ENCODE measurements at regions not wholly inside any gene's neighbourhood (a gene's known extent, or its start where the extent isn't known, plus 50 kb on each side); places are given as distances from the start of the nearest gene placed in this dataset.

DNA sequence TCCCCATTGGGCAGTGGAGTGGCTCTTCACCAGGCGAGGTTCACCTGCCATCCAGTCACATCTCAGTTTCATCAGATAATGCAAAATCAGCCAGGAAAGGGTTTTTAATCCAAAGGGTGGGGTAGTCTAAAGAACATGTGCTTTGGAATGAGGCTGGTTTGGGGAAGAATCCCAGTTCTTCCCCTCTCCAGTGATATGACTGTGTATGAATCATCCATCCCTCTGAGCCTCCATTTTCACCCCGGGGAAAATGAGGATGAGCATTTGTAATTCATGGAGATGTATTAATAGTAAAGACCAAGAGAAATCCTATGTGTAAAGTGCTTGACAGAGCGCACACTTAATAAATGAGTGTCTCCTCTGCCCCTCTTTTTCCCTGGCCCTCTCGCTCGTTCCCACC lies 215.1 kb upstream of the FGGY start:
- DNase-seq (ENCODE audit: low spot score), result no peak

DNA sequence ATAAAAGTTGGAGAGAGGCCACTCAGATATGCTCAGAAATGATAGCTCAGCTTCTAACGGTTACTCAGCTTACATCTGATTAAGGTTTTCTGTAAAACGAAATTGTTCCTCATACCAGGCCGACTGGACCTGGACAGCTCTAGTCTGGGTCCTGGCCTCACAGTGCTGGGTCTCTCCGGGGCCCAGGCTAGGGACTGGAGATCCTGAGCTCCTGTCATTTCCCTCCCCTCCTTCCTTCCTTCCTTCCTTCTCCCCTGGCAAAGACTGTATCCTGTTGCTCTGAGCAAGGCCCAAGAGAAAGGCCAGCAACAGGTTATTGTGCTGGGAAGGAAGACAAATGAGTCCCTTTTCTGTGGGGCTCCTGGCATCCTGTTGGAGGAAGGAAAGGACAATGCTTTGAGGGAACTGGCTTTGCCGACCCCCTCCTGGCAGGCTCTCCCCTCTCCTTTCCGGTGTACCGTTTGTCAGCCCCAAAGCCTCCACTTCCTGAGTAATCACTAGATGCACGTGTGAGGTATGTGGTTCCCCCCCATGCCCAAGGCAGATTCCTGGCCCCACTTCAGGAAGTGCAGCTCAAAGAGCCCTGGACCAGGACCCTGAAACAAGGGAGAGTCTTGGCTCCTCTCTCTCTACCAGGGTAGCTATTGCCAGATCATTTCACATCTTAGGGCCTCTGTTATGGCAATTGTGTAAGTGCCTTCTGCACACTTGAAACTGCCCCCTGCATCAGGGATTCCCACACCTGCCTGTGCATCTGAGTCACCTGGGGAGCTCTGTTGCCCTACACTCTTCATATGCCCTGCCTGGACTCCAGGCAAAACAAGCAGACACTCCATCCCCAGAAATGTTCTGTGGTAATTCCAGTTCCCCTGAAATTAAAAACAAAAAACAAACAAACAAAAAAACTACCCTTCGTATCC lies 212.7 kb upstream of the FGGY start:
- DNase-seq (ENCODE audit: low spot score), result no peak

DNA sequence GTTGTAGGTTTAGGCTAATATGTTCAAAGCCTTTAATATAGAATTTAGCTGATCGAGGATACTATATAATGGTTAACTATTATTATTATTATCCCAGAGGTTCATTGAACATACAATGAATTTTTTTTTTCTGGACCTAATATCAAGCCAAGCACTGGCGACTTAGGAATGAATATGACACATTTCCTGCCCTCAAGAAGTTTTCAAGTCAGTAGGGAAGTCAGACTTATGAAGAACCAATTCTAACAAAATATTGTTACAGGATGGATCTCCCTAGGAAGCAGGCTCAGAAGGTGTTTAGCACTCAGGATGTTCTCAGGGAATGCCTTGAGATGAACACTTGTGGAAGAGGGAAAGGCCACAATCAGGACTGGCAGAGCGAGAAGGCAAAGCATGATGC lies 211.8 kb upstream of the FGGY start:
- DNase-seq (ENCODE audit: low spot score), result no peak

DNA sequence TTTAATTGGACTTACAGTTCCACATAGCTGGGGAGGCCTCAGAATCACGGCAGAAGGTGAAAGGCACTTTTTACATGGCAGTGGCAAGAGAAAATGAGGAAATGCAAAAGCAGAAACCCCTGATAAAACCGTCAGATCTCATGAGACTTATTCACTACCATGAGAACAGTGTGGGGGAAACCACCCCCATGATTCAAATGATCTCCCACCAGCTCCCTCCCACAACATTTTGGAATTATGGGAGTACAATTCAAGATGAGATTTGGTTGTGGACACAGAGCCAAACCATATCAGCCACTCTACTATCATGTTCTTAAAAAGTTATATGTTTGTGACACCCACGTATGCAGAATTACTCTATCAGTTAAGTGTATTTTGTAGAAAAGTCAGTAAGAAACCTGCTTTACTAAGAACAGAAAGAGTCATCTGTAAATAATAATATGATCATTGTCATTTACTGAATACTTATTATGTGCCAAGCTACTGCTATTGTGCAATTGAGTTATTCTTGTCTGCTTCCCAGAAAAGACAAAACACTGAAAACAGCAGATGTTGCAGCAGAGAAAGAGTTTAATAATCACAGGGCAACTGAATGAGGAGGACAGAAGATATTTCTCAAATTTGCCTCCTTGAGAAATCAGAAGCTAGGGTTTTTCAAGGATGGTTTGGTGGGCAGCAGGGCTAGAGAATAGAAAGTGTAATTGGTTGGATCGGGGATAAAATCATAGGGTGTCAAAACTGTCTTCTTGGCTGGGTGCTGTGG lies 207.7 kb upstream of the FGGY start:
- no peak for DNase-seq (ENCODE audit: low spot score)

DNA sequence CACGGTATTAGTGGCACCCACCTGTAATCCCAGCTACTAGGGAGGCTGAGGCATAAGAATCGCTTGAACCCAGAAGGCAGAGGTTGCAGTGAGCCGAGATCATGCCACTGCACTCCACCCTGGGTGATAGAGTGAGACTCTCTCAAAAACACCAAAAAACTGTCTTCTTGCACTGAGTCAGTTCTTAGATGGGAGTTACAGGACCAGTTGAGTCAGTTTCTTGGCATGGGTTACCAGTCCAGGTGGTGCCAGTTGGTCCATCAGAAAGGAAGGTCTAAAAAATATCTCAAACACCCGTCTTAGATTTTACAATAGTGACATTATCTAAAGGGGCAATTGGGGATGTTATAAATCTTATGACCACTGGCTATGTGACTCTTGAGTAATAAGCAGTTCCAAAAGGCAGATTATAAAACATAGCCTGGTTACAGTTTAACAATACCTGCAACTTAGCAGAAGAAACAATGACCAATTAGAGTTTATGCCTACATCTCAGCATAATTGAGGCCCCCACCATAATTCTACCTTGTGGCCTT lies 206.9 kb upstream of the FGGY start:
- no peak for DNase-seq (ENCODE audit: low spot score)

DNA sequence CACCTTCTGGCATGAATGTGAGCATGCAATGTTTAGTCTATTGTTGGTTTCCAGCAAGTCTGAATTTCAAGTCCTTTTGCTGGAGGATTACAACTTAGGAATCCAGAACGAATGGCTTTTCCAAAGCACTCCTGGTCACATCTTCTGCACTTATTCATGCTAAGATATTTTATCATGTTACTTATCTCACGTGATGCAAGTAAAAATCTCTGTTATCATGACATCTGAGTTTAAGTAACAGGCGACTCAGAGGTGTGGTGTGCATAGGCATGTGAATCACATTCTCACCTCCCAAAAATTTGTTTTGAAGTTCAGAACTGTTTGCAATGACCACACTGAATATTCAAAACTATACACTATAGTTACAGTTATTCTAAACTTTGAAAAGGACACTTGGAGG lies 204.8 kb upstream of the FGGY start:
- DNase-seq (ENCODE audit: low spot score), result no peak

DNA sequence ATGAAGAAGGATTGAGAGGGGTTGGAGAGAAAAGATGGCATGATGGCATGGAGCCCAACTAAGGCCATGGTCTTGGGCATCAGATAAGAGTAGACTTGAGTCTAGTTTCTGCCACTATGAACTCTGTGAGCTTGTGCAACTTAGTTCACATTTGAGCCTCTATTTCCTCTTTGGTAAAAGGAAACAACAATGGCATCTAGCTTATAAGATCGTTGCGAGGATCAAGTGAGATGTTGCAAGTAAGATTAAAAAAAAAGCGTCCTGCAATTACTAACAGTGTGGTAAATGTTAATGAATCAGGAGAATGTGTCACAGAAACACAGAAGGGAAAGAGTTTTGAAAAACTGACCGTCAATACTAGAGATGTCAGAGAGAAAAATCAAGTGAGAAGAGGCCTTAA lies 202.9 kb upstream of the FGGY start:
- no peak for DNase-seq (ENCODE audit: low spot score)

DNA sequence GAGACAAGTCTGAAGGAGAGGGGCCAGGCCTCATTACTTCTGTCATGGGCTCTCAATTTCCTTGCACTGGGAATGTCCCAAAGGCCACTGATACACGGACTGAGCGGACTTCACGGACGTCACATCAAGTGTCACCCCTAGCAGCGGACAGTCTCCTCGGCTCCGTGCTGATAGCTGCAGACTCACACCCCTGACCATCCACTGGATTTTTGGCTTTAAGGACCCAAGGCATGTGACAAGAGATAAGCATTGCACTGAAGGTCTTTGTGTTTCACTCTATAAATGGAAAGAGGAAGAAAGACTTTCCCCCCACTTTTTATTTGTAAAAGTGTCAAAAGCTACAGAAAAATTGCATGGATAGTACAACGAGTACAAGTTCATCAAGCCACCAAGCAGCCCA lies 200.4 kb upstream of the FGGY start:
- no peak for DNase-seq (ENCODE audit: low spot score)

DNA sequence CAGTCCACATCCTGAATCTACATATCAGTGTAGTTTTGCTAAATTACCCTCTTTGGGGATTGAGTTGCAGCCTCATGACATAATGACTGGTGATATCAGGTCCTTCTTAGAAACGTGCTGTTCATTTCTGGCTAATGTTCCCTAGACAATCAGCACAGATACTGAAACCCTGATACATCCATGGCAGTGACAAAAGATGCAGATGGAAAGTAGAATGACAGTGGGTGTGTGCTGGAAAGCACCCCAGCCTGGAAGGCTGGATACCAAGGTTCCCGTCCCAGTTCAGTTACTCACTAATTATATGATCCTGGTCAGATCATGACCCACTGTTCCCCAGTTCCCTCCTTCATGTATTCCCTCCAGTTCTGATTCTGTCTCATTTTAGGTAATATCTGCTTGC lies 198.2 kb upstream of the FGGY start:
- no peak for DNase-seq (ENCODE audit: low spot score)

DNA sequence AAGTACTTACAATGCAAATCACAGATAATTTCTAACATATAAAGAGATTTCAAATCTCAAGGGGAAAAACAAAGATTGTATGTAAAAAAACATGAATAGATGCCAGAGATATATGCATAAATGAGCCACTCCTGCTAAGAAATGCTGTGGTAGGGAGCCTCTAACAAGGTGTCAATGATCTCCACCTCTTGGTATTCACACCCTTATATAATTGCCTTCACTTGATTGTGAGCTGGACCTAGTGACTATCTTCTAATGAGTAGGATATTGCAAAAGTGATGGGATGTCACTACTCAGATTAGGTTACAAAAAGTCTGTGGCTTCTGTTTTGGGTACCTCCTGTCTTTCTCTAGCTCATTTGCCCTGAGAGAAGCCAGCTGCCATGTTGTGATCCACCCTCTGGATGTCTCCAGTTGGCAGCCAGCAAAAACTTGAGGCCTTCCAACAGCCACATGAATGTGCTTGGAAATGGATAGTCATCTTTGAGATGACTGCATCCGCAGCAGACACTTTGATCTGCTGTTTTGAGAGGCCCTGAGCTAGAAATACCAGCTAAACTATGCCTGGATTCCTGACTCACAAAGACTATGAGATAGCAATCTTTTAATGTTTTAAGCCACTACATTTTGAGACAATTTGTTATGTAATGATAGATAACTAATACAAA lies 196.1 kb upstream of the FGGY start:
- DNase-seq (ENCODE audit: low spot score), result no peak

DNA sequence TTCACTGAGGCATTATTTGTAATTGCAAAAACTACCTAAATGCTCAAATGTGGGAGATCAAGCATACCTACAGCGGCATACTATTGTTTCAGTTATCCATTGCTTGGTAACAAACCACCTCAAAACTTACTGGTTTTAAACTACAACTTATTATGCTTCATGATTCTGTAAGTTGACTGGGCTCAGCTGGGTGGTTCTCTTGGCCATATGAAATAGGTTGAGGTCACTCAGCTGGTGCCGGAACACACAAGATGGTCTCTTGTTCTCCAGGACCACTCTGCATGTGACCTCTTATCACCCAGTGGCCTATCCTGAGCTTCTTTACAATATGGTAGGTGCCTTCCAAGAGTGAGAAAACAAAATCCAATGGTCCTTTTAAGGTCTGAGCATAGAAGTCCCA lies 195.4 kb upstream of the FGGY start:
- no peak for DNase-seq (ENCODE audit: low spot score)

DNA sequence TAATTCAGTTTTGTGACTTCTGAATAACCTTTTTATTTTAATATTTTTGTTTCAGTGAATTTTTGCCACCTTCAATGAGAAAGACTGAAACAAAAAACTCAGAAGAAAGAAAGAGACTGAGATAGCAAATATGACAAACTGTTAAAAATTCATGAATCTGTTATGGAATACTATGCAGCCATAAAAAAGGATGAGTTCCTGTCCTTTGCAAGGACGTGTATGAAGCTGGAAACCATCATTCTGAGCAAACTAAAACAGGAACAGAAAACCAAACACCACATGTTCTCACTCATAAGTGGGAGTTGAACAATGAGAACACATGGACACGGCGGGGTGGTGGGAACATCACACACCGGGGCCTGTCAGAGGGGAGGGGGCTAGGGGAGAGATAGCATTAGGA lies 193.4 kb upstream of the FGGY start:
- DNase-seq (ENCODE audit: low spot score), result no peak

DNA sequence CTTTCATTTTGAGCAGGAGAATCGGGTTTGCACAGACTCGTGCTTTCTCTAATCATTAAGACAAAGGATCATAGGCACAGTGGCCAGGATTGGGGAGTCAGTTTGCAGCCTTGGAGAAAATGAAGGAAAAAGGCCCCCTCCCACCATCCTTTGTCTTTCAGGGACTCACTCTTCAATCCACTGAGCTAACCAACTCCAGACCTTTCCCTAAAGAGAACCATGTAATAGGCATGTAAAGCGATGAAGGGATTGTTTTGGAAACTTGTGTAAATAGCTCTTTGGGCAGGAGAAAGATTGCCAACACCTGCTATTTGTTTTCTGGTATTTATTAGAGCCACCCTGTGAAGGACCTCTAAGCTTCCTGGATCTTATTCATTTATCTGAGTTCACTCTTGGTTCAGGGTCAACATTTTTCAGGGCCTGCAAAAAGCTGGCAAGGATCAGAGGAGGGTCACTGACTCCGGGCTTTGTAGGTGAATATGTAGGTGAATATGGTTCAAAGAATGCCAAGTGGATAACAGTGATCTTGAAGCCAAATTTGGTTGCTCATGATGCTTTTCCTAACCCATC lies 192.6 kb upstream of the FGGY start:
- no peak for DNase-seq (ENCODE audit: low spot score)

DNA sequence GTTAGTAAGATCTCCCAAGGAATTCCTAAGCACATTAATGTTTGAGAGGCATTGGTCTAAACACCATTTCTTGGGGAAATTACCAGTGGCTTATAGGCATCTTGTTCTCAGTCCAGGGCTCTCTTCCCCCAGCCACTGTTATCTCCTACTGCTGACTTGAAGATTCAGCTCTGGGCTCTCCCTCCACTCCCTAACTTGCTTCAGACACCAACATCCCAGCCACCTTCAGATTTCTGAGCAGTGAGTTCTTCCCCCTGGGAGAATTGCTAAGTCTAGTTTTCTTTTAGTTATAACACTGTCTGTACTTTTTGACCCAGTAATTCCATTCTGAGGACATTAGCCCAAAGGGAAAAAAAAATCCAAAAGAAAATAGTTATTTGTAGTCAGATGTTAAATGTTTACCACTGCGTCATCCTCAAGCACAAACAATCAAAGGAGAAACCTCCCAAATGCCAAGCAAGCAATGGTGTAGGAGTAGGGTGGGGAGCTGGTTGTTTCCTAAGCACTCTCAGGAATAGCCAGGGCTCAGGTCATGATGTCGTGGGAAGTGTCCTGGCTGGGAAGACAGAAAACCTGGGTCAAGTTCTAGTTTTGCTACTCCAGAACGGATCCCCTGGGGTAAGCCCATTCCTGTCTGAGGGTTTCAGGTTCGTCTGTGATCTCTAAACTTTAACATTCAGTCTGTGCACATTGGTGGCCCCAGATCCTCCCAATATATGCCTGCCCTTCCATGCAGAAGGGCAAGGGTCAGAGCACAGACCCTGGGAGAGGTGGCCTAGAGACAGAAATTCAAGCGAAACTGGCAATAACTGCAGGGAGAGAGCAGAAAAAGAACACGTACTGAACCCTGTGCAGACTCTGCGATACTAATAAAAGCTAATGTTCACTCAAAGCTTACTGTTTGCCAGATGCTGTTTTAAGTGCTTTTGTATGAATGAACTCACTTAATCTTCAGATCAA lies 191.1 kb upstream of the FGGY start:
- no peak for DNase-seq (ENCODE audit: low spot score)

DNA sequence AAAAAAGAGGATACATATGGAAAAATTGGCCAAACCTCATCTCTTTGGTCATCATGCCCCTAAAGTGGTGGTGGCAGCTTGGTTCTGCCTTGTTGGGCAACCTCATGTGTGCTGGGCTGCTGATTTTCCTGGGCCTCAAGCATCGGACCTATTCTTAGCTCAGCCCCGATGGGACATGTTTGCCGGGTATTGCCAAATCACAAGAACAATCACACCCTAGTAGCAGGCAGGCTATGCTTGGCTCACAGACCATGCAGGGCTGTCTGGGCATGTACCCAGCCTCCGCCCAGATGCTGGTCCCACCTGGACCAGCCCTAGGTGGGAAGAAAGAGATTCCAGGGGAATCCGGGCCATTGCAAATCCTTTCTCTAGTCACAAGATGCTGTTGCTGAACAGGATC lies 189.4 kb upstream of the FGGY start:
- no peak for DNase-seq (ENCODE audit: low spot score)

DNA sequence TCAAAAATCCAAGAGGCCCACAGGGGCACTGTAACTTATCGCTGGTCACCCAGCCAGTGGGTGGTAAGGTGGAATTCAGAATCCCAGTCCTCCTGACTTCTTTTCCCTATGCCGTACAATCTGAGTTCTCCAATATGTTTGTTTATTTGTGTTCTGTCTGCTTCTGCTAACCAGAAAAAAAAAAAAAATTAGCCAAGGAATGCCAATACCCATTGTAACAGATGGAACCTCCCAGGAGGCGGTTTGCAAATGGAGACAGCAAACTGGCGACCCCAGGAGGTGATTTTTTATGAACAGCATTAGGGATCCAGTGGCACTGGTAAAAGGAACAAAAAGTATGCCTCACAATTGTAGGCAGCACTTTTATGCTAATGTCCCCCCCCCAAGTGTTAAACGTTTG lies 189.0 kb upstream of the FGGY start:
- no peak for DNase-seq (ENCODE audit: low spot score)

DNA sequence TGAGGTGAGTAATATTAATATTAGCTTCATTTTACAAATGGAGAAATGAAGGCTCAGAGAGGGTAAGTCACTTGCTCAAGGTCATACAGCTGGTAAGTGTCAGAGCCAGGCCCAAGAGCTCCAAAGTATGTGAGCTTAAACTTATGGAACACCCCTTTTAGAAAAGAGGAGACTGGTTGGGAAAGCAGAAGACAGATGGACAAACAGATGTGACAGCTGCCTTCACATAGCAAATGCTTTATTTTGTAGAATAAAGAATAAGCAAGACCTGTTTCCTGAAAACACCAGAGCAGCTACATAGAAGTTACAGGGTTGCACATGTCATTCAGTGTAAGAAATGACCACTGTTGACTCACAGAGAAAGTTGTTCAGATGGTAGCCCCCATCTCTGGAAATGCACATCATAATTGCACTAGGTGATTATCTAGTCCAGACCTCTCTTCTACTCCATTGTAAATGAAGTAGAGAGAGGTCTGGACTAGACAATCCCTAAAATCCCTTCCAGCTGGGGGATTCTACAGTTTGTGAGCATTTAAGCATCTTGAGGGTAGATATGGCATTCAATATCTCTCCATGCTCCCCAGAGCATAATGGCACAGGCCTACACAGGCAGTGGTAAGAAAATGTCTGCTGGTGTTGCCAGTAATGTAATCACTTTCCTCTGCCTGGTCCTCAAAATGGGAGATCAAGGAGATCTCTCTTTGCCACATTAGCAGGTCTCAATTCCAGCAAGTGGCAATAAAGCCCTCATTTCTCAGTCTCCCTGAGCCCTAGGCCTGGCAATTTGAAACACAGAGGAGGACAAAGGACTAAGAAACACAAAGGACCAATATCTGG lies 188.2 kb upstream of the FGGY start:
- no peak for DNase-seq (ENCODE audit: low spot score)

DNA sequence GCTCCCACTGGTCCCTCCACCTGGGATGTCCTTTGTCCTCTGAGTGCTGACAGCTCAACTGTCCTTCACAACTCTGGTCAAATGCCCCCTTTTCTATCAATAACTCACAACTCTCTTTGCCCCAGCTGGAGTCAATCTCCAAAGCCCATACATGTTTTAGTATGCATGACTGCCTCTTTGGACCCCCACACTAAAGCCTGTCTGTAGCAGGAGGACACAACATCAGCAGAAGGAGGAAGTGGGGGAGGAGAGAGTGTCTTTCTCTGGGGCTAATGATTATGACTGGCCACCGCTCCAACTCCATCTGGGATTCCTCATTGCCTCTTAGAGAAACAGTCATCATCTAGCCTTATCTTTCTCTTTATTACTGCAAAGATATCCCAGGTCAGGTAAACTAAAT lies 186.6 kb upstream of the FGGY start:
- DNase-seq (ENCODE audit: low spot score), result no peak

DNA sequence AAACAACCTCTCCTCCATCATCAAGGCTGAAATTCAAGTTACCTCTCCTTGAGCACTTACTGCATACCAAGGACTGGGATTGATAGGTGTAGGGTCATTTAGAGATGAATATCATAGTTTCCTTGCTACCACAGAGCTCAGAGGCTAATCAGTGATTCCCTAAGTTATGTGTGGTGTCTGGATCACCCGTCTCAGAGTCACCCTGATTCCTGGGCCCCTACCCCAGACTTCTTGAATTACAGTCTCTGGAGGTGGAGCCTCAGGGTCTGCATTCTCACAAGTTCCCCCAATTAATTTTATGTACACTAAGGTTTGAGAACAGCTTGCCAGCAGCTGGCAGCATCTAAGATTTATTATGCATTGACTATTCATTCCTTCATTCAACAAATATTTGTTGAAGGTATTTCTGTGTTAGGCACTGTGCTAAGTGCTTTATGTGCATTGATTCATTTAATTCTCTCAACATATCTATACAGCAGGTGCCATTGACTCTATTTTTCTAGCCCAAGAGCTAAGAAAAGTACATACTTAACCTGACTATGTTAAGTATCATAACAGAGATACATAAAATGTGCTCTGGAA lies 182.9 kb upstream of the FGGY start:
- no peak for DNase-seq (ENCODE audit: low spot score)

DNA sequence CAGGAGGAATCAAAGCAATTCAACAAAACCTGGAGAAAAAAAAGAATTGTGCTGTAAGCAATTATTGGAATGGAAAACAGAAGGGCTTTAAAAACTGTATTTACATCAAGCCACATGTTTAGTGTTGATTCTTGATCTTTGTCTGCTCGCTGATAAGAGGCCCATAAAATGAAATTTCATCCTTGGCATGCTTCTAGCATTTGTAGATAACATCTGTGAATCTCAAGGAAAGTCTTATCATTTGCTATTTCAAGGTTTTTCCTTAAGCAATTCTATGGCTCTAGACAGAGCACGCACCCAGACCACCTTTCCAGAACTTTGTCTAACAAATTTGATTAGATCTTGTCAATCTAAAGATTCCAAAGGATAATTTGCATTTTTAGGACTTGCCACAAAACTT lies 181.0 kb upstream of the FGGY start:
- DNase-seq (ENCODE audit: low spot score), result no peak

All from mucosa of gallbladder (tissue), 1 donor.